ENCODE measurements at regions not wholly inside any gene's neighbourhood (a gene's known extent, or its start where the extent isn't known, plus 50 kb on each side); places are given as distances from the start of the nearest gene placed in this dataset.

DNA sequence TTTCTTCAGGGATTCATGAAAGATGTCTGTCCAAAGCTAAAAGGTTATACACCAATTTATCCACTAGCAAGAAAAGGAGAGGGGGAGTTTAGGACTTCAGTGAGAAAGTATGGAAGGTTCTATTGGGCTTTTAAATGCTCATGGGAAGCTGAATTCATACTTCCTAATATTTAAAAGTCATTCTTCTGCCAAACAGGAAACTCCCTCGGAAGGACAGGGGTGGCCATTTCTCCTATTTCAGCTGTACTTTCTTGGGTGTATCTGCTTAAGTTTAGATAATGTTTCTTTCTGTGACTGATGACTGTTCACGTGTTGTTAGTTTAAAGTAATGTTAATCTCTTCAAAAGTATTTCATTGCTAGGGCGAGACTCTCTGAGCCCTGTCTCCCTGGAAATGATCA, 80.5 kb upstream of the IFNGR1 start:
- TF ChIP-seq ESRRG (CRISPR knock-in tag; IDR thresholded peaks at IDR 0.05) = no peak
- TF ChIP-seq GLIS3 (CRISPR knock-in tag; IDR thresholded peaks at IDR 0.05) = no peak
- TF ChIP-seq RARB (CRISPR knock-in tag; IDR thresholded peaks at IDR 0.05) = no peak
- no peak for TF ChIP-seq ZNF565 (CRISPR knock-in tag; conservative IDR thresholded peaks at IDR 0.05; ENCODE audit: low read depth)
- TF ChIP-seq, protein P1, sequence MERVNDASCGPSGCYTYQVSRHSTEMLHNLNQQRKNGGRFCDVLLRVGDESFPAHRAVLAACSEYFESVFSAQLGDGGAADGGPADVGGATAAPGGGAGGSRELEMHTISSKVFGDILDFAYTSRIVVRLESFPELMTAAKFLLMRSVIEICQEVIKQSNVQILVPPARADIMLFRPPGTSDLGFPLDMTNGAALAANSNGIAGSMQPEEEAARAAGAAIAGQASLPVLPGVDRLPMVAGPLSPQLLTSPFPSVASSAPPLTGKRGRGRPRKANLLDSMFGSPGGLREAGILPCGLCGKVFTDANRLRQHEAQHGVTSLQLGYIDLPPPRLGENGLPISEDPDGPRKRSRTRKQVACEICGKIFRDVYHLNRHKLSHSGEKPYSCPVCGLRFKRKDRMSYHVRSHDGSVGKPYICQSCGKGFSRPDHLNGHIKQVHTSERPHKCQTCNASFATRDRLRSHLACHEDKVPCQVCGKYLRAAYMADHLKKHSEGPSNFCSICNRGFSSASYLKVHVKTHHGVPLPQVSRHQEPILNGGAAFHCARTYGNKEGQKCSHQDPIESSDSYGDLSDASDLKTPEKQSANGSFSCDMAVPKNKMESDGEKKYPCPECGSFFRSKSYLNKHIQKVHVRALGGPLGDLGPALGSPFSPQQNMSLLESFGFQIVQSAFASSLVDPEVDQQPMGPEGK (CRISPR knock-in tag; IDR thresholded peaks at IDR 0.05; ENCODE audit: borderline replicate concordance) = no peak
- no peak for TF ChIP-seq TOX (CRISPR knock-in tag; IDR thresholded peaks at IDR 0.05; ENCODE audit: borderline replicate concordance)
- no peak for TF ChIP-seq BACH2 (CRISPR knock-in tag; IDR thresholded peaks at IDR 0.05; ENCODE audit: borderline replicate concordance)
- no peak for TF ChIP-seq CSDC2 (CRISPR knock-in tag; IDR thresholded peaks at IDR 0.05)
- no peak for TF ChIP-seq ARNTL (CRISPR knock-in tag; IDR thresholded peaks at IDR 0.05; ENCODE audit: borderline replicate concordance, low read depth)
- TF ChIP-seq ZC3H10 (CRISPR knock-in tag; IDR thresholded peaks at IDR 0.05) = no peak
- TF ChIP-seq ZNF8 (CRISPR knock-in tag; IDR thresholded peaks at IDR 0.05) = no peak
- TF ChIP-seq ZFP3 (CRISPR knock-in tag; IDR thresholded peaks at IDR 0.05) = no peak
- TF ChIP-seq PPARA (CRISPR knock-in tag; IDR thresholded peaks at IDR 0.05; ENCODE audit: borderline replicate concordance) = no peak
- TF ChIP-seq ZFP30 (CRISPR knock-in tag; IDR thresholded peaks at IDR 0.05) = no peak

Data from SK-N-SH treated with all-trans-retinoic acid at 6 μM for 48 hours (cell line).